OCI-LY1 (cell line): ENCODE measurements at regions not wholly inside any gene's neighbourhood (a gene's known extent, or its start where the extent isn't known, plus 50 kb on each side); places are given as distances from the start of the nearest gene placed in this dataset.
"Not testable (repeated sequence)": the region's sequence is repeated elsewhere in the genome, so short reads cannot be mapped to it uniquely, and the experiment has no call there.

Source experiments
- H2AFZ ChIP-seq: fragments of 200-600 bp; sonication (generic), shearing (Covaris generic); 2 replicates; pipeline ENCODE4 v1.6.0; 2014; ENCODE audit warnings: antibody characterized with exemption, mild to moderate bottlenecking, low read length
- H3F3A ChIP-seq: fragments of 200-600 bp; sonication (generic), shearing (Covaris generic); 2 replicates; pipeline ENCODE4 v1.6.0; 2014; ENCODE audit warnings: mild to moderate bottlenecking, antibody characterized with exemption, low read length, moderate library complexity; ENCODE audit not compliant: insufficient read depth
- H3K27ac ChIP-seq: fragments of 200-600 bp; sonication (generic); 2 replicates; pipeline ENCODE4 v1.5.1; 2014; ENCODE audit warnings: low read length, mixed run types, mild to moderate bottlenecking, low read depth; ENCODE audit not compliant: poor library complexity, severe bottlenecking
- H3K27me3 ChIP-seq: fragments of 200-600 bp; sonication (generic); 2 replicates; pipeline ENCODE4 v1.6.0; 2014; ENCODE audit warnings: antibody characterized with exemption, mild to moderate bottlenecking, low read length, moderate library complexity; ENCODE audit not compliant: insufficient read depth
- H3K36me3 ChIP-seq: fragments of 200-600 bp; sonication (generic); 2 replicates; pipeline ENCODE4 v1.6.1; 2014; ENCODE audit warnings: mild to moderate bottlenecking, antibody characterized with exemption, low read length, moderate library complexity, mixed read lengths; ENCODE audit not compliant: insufficient read depth
- H3K4me1 ChIP-seq: fragments of 200-600 bp; sonication (generic); 2 replicates; pipeline ENCODE4 v1.5.1; 2014; ENCODE audit warnings: mild to moderate bottlenecking, low read length, moderate library complexity; ENCODE audit not compliant: insufficient read depth, severe bottlenecking
- H3K4me2 ChIP-seq: fragments of 200-600 bp; sonication (generic), shearing (Covaris generic); 2 replicates; pipeline ENCODE4 v1.6.1; 2014; ENCODE audit warnings: low read length
- H3K4me3 ChIP-seq: fragments of 200-600 bp; sonication (generic); 2 replicates; pipeline ENCODE4 v1.5.1; 2014; ENCODE audit warnings: low read length, low read depth, mild to moderate bottlenecking, mixed read lengths; ENCODE audit not compliant: poor library complexity, severe bottlenecking
- H3K79me2 ChIP-seq: fragments of 200-600 bp; shearing (Covaris generic); 2 replicates; pipeline ENCODE4 v1.6.1; 2016; ENCODE audit warnings: mixed run types, low read length, mixed read lengths; ENCODE audit not compliant: insufficient read depth
- H3K9ac ChIP-seq: fragments of 200-600 bp; sonication (generic), shearing (Covaris generic); 2 replicates; pipeline ENCODE4 v1.6.1; 2014; ENCODE audit warnings: mild to moderate bottlenecking, low read length, mixed read lengths
- H3K9me2 ChIP-seq: fragments of 200-600 bp; sonication (generic), shearing (Covaris generic); 2 replicates; pipeline ENCODE4 v1.6.1; 2014; ENCODE audit warnings: low read depth, mild to moderate bottlenecking, low read length, mixed read lengths
- H3K9me3 ChIP-seq: fragments of 200-600 bp; shearing (Covaris generic); 2 replicates; pipeline ENCODE4 v1.6.1; 2014; ENCODE audit warnings: low read length, mixed read lengths
- H4K20me1 ChIP-seq: fragments of 200-600 bp; sonication (generic), shearing (Covaris generic); 2 replicates; pipeline ENCODE4 v1.6.0; 2016; ENCODE audit warnings: mild to moderate bottlenecking, low read length; ENCODE audit not compliant: insufficient read depth
- CTCF ChIP-seq: fragments of 200-600 bp; sonication (generic), shearing (Covaris generic); IDR thresholded peaks from 2 replicates; pipeline ENCODE4 v1.5.1; 2017; ENCODE audit warnings: mild to moderate bottlenecking, antibody characterized with exemption, low read length, moderate library complexity, mixed read lengths
- EZH2 ChIP-seq: fragments of 200-600 bp; sonication (generic), shearing (Covaris generic); IDR thresholded peaks from 2 replicates; pipeline ENCODE4 v1.8.0; 2017; ENCODE audit warnings: borderline replicate concordance, mixed run types, mild to moderate bottlenecking, antibody characterized with exemption, low read length, moderate library complexity, mixed read lengths

GRCh38 chr13:88726075-88726474 lies 1054.9 kb downstream of the SLITRK5 start:
- H3K9me2 ChIP-seq, result no peaks in the 10 kb centered on the region
- no peak overlapping the region for H3K4me2 ChIP-seq
- TF ChIP-seq CTCF, result no peak
- no peak for TF ChIP-seq EZH2
- H3K9me3 ChIP-seq, result no peaks in the 10 kb centered on the region
- no peak overlapping the region for H3K9ac ChIP-seq
- H3K79me2 ChIP-seq, result no peaks in the 10 kb centered on the region
- H3K27me3 ChIP-seq, result no peaks in the 10 kb centered on the region
- no peak overlapping the region for H3K27ac ChIP-seq
- no peak overlapping the region for H3K4me3 ChIP-seq
- H3K36me3 ChIP-seq, result no peaks in the 10 kb centered on the region
- H4K20me1 ChIP-seq, result no peaks in the 10 kb centered on the region
- no peak overlapping the region for H2AFZ ChIP-seq
- no peaks in the 10 kb centered on the region for H3K4me1 ChIP-seq
- no peaks in the 10 kb centered on the region for H3F3A ChIP-seq

GRCh38 chr13:88727236-88727635 lies 1056.1 kb downstream of the SLITRK5 start:
- H3K4me1 ChIP-seq, H3K4me2 ChIP-seq, H3K9ac ChIP-seq, H3K27ac ChIP-seq, H3K9me2 ChIP-seq, H3K36me3 ChIP-seq, H2AFZ ChIP-seq, H3K4me3 ChIP-seq, H3K27me3 ChIP-seq, H3K9me3 ChIP-seq, H4K20me1 ChIP-seq, H3K79me2 ChIP-seq, H3F3A ChIP-seq: not testable (repeated sequence)

- Histone ChIP-seq H4K20me1 (no peaks in the 10 kb centered on the region), H3K36me3 (no peaks in the 10 kb centered on the region), H3K27ac (no peak overlapping the region), H3K9me3 (no peaks in the 10 kb centered on the region), H3K4me1 (no peaks in the 10 kb centered on the region), H3K79me2 (no peaks in the 10 kb centered on the region), H3K27me3 (no peaks in the 10 kb centered on the region), H3K9ac (no peak overlapping the region), H3K4me2 (no peak overlapping the region), H3K4me3 (no peak overlapping the region), H2AFZ (no peak overlapping the region), H3F3A (no peaks in the 10 kb centered on the region), H3K9me2 (no peaks in the 10 kb centered on the region)
- TF ChIP-seq EZH2 (no peak), CTCF (no peak)
Measured at GRCh38 chr13:88729605-88730004, 1058.4 kb downstream of the SLITRK5 start.

- Histone ChIP-seq H2AFZ (no peak overlapping the region), H3K9me3 (no peaks in the 10 kb centered on the region), H3K4me1 (no peaks in the 10 kb centered on the region), H4K20me1 (no peaks in the 10 kb centered on the region), H3K9ac (no peak overlapping the region), H3K27me3 (no peaks in the 10 kb centered on the region), H3K79me2 (no peaks in the 10 kb centered on the region), H3K4me2 (no peak overlapping the region), H3F3A (no peaks in the 10 kb centered on the region), H3K27ac (no peak overlapping the region), H3K9me2 (no peaks in the 10 kb centered on the region), H3K4me3 (no peak overlapping the region), H3K36me3 (no peaks in the 10 kb centered on the region)
- TF ChIP-seq EZH2 (no peak), CTCF (no peak)
Measured at GRCh38 chr13:88736026-88736425, 1064.9 kb downstream of the SLITRK5 start.
